OCI-LY7 (cell line): ENCODE measurements at regions not wholly inside any gene's neighbourhood (a gene's known extent, or its start where the extent isn't known, plus 50 kb on each side); places are given as distances from the start of the nearest gene placed in this dataset.

Experiments used
- CTCF ChIP-seq: fragments of 200-600 bp; sonication (generic); conservative IDR thresholded peaks from 2 replicates; pipeline ENCODE4 v1.5.1; 2014; ENCODE audit warnings: mild to moderate bottlenecking, antibody characterized with exemption, low read length, moderate library complexity, mixed read lengths
- EZH2phosphoT487 ChIP-seq: fragments of 200-600 bp; sonication (generic); IDR thresholded peaks from 2 replicates; pipeline ENCODE4 v1.6.1; 2018; ENCODE audit warnings: low read depth, borderline replicate concordance, mild to moderate bottlenecking, mixed run types, antibody characterized with exemption, low read length, moderate library complexity, mixed read lengths

GRCh38 chr6:145225500-145225899 lies 509.8 kb downstream of the EPM2A start:
- TF ChIP-seq CTCF (no peak), EZH2phosphoT487 (no peak)
